ENCODE measurements at regions not wholly inside any gene's neighbourhood (a gene's known extent, or its start where the extent isn't known, plus 50 kb on each side); places are given as distances from the start of the nearest gene placed in this dataset.

DNA sequence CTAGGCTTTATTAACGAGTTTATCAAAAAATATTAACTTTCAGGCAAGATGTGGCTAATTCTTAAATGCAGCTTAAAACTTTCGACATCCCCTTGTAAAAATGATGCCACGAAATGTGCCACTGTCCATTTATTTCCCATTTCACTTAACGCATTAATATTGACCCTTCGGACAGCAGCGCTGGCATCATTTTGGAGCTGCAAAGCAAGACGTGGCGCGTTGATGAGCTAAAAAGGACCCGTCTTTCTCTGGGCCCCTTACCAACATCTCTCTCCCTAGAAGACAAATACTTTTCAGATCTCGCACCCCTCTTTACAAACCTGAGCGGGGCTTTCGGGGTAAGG lies 367.9 kb downstream of the MTX2 start:
- H3K27ac Mint-ChIP-seq = peak overlapping the region; percentile 47
- peaks cover 12% of the 10 kb centered on the region for H3K36me3 Mint-ChIP-seq (ENCODE audit: low read depth)
- H3K4me3 Mint-ChIP-seq = peak overlapping the region; percentile 92
- H3K4me1 Mint-ChIP-seq = peaks cover 75% of the 10 kb centered on the region
- H3K27me3 Mint-ChIP-seq (ENCODE audit: low read depth, poor library complexity) = peaks cover 4% of the 10 kb centered on the region
- no peak for DNase-seq
- TF ChIP-seq, protein P1, sequence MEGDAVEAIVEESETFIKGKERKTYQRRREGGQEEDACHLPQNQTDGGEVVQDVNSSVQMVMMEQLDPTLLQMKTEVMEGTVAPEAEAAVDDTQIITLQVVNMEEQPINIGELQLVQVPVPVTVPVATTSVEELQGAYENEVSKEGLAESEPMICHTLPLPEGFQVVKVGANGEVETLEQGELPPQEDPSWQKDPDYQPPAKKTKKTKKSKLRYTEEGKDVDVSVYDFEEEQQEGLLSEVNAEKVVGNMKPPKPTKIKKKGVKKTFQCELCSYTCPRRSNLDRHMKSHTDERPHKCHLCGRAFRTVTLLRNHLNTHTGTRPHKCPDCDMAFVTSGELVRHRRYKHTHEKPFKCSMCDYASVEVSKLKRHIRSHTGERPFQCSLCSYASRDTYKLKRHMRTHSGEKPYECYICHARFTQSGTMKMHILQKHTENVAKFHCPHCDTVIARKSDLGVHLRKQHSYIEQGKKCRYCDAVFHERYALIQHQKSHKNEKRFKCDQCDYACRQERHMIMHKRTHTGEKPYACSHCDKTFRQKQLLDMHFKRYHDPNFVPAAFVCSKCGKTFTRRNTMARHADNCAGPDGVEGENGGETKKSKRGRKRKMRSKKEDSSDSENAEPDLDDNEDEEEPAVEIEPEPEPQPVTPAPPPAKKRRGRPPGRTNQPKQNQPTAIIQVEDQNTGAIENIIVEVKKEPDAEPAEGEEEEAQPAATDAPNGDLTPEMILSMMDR (IDR thresholded peaks at IDR 0.05) = no peak
- no peaks in the 10 kb centered on the region for H3K9me3 Mint-ChIP-seq

DNA sequence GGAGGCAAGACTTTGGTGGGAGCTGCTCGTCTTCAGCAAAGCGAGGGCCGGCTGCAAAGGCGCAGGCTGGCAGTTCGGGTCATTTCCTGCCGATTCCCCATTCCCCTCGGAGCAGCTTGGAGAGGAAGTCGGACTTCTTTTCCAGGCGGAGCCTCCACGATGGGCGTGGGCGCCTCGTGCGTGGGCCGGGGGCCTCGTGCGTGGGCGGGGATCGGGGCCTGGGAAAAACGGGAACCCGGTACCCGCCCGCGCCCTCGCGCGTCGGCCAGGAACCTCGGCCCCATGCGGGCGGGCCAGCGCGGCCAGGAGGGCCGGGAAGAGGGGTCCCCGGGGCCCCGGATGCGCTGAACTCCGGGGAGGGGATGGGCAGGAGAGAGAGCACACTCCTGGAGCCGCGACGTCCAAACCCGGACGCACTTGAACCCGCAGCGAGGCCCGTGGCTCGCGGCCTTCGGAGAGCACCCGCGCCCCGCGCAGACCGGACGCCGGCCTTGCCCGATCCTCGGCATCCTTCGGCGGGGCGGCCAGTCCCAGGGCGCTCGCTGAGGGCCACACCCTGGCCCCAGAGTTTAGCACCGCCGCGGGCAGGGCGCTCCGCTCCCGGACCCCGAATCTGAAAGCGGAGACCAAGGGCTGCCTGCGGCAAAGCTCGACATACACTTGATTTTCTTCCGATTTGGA lies 368.4 kb downstream of the MTX2 start:
- peak; percentile 71 for DNase-seq
- Mint-ChIP-seq H3K27ac (peak overlapping the region; percentile 47), H3K27me3 (ENCODE audit: low read depth, poor library complexity) (peaks cover 4% of the 10 kb centered on the region), H3K36me3 (ENCODE audit: low read depth) (peaks cover 9% of the 10 kb centered on the region), H3K4me1 (peaks cover 75% of the 10 kb centered on the region), H3K9me3 (no peaks in the 10 kb centered on the region), H3K4me3 (peak overlapping the region; percentile 92)
- TF ChIP-seq, protein P1 (IDR thresholded peaks at IDR 0.05) = no peak

DNA sequence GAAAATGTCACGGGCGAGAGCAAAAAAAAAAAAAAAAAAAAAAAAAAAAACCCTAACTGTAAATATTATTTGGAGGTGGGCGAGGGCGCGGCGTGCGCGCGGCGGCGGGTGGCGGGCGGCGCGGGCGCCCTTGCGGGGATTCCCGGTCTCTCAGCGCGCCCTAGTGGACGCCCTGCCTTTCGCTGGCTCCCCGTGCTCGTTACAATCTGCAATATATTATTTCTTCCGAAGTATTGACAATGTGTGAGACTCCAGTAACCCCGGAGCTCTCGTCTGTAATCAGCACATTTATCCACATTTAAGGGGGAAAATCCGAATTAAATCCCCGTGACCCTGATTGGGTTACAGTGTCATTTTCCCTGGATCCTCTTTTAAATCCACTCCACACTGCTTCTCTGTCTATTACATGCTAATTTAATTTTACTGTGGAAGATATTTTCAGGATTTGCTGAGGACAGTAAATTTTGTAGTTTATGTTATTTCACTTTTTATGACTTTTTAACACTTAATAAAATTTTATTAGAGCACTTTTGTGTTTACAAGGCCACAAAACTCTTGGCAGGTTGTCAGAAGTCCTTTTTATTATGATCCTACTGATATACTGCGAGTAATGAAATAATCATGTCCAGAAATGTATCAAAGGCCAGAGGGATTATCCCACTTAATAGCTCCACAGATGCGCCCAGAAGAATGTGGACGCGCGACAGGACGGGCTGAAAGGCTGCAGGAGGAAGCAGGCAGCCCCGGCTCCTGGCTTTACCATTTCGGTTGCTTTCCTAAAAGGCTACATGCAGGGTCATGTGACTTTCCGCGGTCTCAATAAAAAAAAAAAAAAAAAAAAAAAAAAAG lies 369.1 kb downstream of the MTX2 start:
- H3K4me3 Mint-ChIP-seq = peak overlapping the region; percentile 92
- no peaks in the 10 kb centered on the region for H3K9me3 Mint-ChIP-seq
- TF ChIP-seq, protein P1 (IDR thresholded peaks at IDR 0.05) = peak; percentile 79
- H3K4me1 Mint-ChIP-seq = peaks cover 78% of the 10 kb centered on the region
- peak; percentile 85 for DNase-seq
- peaks cover 4% of the 10 kb centered on the region for H3K27me3 Mint-ChIP-seq (ENCODE audit: low read depth, poor library complexity)
- H3K36me3 Mint-ChIP-seq (ENCODE audit: low read depth) = peaks cover 4% of the 10 kb centered on the region
- peak overlapping the region; percentile 54 for H3K27ac Mint-ChIP-seq

DNA sequence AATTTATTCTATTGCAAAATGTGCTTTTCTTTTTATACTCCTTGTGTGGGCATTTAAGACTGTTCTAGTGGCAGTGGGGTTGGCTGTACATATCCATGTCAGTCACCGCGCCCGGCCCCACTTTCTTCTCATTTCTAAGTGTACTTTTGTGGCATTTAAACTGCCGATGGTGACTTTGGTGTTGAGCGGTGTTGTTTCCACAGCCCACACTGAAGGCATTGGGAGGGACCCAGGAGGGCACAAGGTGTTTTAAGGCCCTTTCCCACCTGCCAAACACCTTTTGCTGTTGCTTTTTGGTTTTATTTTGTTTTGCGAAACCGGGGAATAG lies 369.7 kb downstream of the MTX2 start:
- DNase-seq = no peak
- Mint-ChIP-seq H3K27me3 (ENCODE audit: low read depth, poor library complexity) (peaks cover 4% of the 10 kb centered on the region), H3K4me1 (peaks cover 78% of the 10 kb centered on the region), H3K4me3 (peak overlapping the region; percentile 92), H3K27ac (no peak overlapping the region), H3K9me3 (no peaks in the 10 kb centered on the region), H3K36me3 (ENCODE audit: low read depth) (no peaks in the 10 kb centered on the region)
- TF ChIP-seq, protein P1 (IDR thresholded peaks at IDR 0.05) = no peak

DNA sequence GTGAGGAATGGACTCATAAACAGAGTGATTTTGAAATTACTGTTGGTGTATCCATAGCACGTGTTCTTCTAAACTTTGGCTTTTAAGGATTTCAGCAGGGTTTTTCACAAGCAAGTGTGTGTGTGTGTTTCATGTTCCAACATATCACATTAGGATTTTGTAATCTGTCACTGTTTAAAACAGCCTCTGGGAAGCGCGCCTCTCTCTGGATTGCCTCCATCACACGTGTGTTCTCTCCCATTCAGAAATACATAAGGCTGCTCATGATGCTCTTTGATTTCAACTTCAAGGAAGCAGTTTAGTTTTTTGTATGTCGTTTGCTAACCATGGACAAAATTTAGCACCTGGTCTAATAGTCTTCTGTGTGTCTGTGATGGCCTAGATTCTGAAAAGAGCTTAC lies 370.4 kb downstream of the MTX2 start:
- no peak for DNase-seq
- peaks cover 4% of the 10 kb centered on the region for H3K27me3 Mint-ChIP-seq (ENCODE audit: low read depth, poor library complexity)
- no peak overlapping the region for H3K27ac Mint-ChIP-seq
- TF ChIP-seq, protein P1 (IDR thresholded peaks at IDR 0.05) = no peak
- no peaks in the 10 kb centered on the region for H3K9me3 Mint-ChIP-seq
- H3K4me3 Mint-ChIP-seq = peak overlapping the region; percentile 92
- no peaks in the 10 kb centered on the region for H3K36me3 Mint-ChIP-seq (ENCODE audit: low read depth)
- H3K4me1 Mint-ChIP-seq = peaks cover 76% of the 10 kb centered on the region
